PC-9 (cell line): ENCODE measurements at regions not wholly inside any gene's neighbourhood (a gene's known extent, or its start where the extent isn't known, plus 50 kb on each side); places are given as distances from the start of the nearest gene placed in this dataset.
A peak's percentile ranks its signal among the peaks of the same experiment; 100 is the strongest.

ENCODE experiments used
- BruUV-seq: library from RNA; stranded (reverse); fragments of 400-500 nt; replicated peaks from 2 replicates; lab custom pipeline; 2021; lab: Mats Ljungman, UMichigan
- CTCF ChIA-PET: fragments of 300-600 bp; sonication (Branson Sonifier 250); formaldehyde crosslinking; loops from one replicate; lab custom pipeline; 2022; ENCODE audit warnings: antibody characterized with exemption; lab: Charles Lee
- POLR2A ChIA-PET: fragments of 300-600 bp; sonication (Branson Sonifier 250); formaldehyde crosslinking; loops from one replicate; lab custom pipeline; 2022; ENCODE audit warnings: antibody characterized with exemption; ENCODE audit not compliant: unreplicated experiment; lab: Charles Lee
- DNase-seq, 2 experiments: peaks; one replicate each; pipeline versions ENCODE4 v3.0.0 to v3.0.0-alpha.2; 2015 to 2022; ENCODE audit warnings: mixed read lengths in 1 of 2
- H2AFZ ChIP-seq: fragments of 200-600 bp; sonication (generic); 2 replicates; pipeline ENCODE4 v1.8.1; 2017; ENCODE audit warnings: antibody characterized with exemption
- H3F3A ChIP-seq: fragments of 200-600 bp; sonication (generic); 2 replicates; pipeline ENCODE4 v1.8.1; 2017; ENCODE audit warnings: antibody characterized with exemption, mild to moderate bottlenecking, low read depth; ENCODE audit not compliant: insufficient read depth
- H3K27ac ChIP-seq: fragments of 200-600 bp; sonication (generic); 2 replicates; pipeline ENCODE4 v1.6.1; 2016; ENCODE audit warnings: mixed run types
- H3K27me3 ChIP-seq: fragments of 200-600 bp; sonication (generic); 2 replicates; pipeline ENCODE4 v1.6.1; 2016; ENCODE audit warnings: low read depth, mixed run types; ENCODE audit not compliant: insufficient read depth
- H3K36me3 ChIP-seq: fragments of 200-600 bp; sonication (generic); 2 replicates; pipeline ENCODE4 v1.6.1; 2016; ENCODE audit warnings: low read depth, mixed run types
- H3K4me1 ChIP-seq: fragments of 200-600 bp; sonication (generic); replicated peaks from 2 replicates; pipeline ENCODE4 v1.6.1; 2016; ENCODE audit warnings: mixed run types; ENCODE audit not compliant: insufficient read depth
- H3K4me2 ChIP-seq: fragments of 200-600 bp; sonication (generic); 2 replicates; pipeline ENCODE4 v1.6.1; 2017; ENCODE audit warnings: mixed run types
- H3K4me3 ChIP-seq: fragments of 200-600 bp; sonication (generic); 2 replicates; pipeline ENCODE4 v1.6.1; 2016; ENCODE audit warnings: mixed run types
- H3K79me2 ChIP-seq: fragments of 200-600 bp; sonication (generic); 2 replicates; pipeline ENCODE4 v1.6.1; 2017; ENCODE audit warnings: low read depth, mixed run types
- H3K9me2 ChIP-seq: fragments of 200-600 bp; sonication (generic); 2 replicates; pipeline ENCODE4 v1.8.1; 2017; ENCODE audit warnings: mild to moderate bottlenecking; ENCODE audit not compliant: insufficient read depth
- H3K9me3 ChIP-seq: fragments of 200-600 bp; sonication (generic); 2 replicates; pipeline ENCODE4 v1.8.1; 2016; ENCODE audit warnings: low read depth; ENCODE audit not compliant: insufficient read depth
- H4K20me1 ChIP-seq: fragments of 200-600 bp; sonication (generic); 2 replicates; pipeline ENCODE4 v1.8.1; 2017; ENCODE audit not compliant: insufficient read depth
- EZH2 ChIP-seq: fragments of 200-600 bp; sonication (generic); IDR thresholded peaks from 2 replicates; pipeline ENCODE4 v1.8.0; 2017; ENCODE audit warnings: antibody characterized with exemption, low read depth
- intact Hi-C: fragments of 100-400 bp; cut with micrococcal nuclease; formaldehyde crosslinking; loops from one replicate; pipeline ENCODE4 v1.10.0; 2022; ENCODE audit not compliant: unreplicated experiment
- TF ChIP-seq, protein P1 (sequence below): fragments of 200-600 bp; sonication (generic); conservative IDR thresholded peaks from 2 replicates; pipeline ENCODE4 v1.6.1; 2017; ENCODE audit warnings: mixed run types, antibody characterized with exemption, mild to moderate bottlenecking, moderate library complexity

DNA sequence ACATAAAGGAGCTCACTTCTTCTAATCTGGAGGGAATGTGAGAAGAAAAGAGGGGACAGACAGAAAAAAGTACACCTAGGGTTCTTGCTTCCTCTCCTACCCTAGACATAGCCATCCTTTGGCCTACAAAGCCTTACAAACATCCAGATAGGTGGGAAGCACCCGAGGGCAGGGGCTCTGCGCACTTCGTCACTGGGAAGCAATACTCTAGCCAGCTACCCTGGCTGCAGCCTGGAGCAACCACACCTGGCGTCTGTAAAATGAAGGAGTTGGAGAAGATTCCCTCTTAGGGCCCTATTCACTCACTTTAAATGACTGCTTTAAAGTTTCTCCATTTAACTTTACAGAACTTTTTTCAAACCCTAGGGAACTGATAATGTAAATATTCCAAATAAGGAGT is 65.7 kb upstream of the NOCT start:
- intact Hi-C loops: no loop called here

GRCh38 chr4:138948918-138949317 is 66.7 kb upstream of the NOCT start:
- Histone ChIP-seq H4K20me1 (no peaks in the 10 kb centered on the region), H3K4me3 (no peak overlapping the region), H3K36me3 (no peaks in the 10 kb centered on the region), H3K79me2 (no peaks in the 10 kb centered on the region), H3K27me3 (no peaks in the 10 kb centered on the region), H3K4me1 (peaks cover 56% of the 10 kb centered on the region), H3K27ac (peak overlapping the region; percentile 24; the same call in 1 of the 2 replicates), H3K9me3 (no peaks in the 10 kb centered on the region), H2AFZ (no peak overlapping the region), H3K4me2 (peak overlapping the region; percentile 54), H3K9me2 (no peaks in the 10 kb centered on the region), H3F3A (peaks cover 5% of the 10 kb centered on the region; the same call in 1 of the 2 replicates)
- peak; percentile 45 to 78 for DNase-seq
- no TSS peak for BruUV-seq
- POLR2A ChIA-PET: no interaction called here
- intact Hi-C loops: no loop called here
- TF ChIP-seq, protein P1, sequence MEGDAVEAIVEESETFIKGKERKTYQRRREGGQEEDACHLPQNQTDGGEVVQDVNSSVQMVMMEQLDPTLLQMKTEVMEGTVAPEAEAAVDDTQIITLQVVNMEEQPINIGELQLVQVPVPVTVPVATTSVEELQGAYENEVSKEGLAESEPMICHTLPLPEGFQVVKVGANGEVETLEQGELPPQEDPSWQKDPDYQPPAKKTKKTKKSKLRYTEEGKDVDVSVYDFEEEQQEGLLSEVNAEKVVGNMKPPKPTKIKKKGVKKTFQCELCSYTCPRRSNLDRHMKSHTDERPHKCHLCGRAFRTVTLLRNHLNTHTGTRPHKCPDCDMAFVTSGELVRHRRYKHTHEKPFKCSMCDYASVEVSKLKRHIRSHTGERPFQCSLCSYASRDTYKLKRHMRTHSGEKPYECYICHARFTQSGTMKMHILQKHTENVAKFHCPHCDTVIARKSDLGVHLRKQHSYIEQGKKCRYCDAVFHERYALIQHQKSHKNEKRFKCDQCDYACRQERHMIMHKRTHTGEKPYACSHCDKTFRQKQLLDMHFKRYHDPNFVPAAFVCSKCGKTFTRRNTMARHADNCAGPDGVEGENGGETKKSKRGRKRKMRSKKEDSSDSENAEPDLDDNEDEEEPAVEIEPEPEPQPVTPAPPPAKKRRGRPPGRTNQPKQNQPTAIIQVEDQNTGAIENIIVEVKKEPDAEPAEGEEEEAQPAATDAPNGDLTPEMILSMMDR: no peak
- no peak for TF ChIP-seq EZH2
- CTCF ChIA-PET: interaction anchor here (0.6 kb wide), 1 partner anchor 79 kb away, joined by 11 read pairs; no protein-coding TSS in a partner anchor

More for the DNA sequence above, 65.7 kb upstream of the NOCT start:
- Histone ChIP-seq H3K4me3 (no peak overlapping the region), H3F3A (peaks cover 5% of the 10 kb centered on the region; the same call in 1 of the 2 replicates), H3K36me3 (no peaks in the 10 kb centered on the region), H3K4me1 (peaks cover 63% of the 10 kb centered on the region), H3K27me3 (no peaks in the 10 kb centered on the region), H4K20me1 (no peaks in the 10 kb centered on the region), H3K79me2 (no peaks in the 10 kb centered on the region), H2AFZ (no peak overlapping the region), H3K9me2 (no peaks in the 10 kb centered on the region), H3K9me3 (no peaks in the 10 kb centered on the region), H3K4me2 (no peak overlapping the region), H3K27ac (no peak overlapping the region)
- no peak for DNase-seq
- no peak for TF ChIP-seq EZH2
- TF ChIP-seq, protein P1: no peak
- BruUV-seq: no TSS peak
- ChIA-PET POLR2A (no interaction called here), CTCF (no interaction called here)

GRCh38 chr4:138946306-138946705 is 69.3 kb upstream of the NOCT start:
- POLR2A ChIA-PET: no interaction called here
- H3K36me3 ChIP-seq: no peaks in the 10 kb centered on the region
- no peaks in the 10 kb centered on the region for H4K20me1 ChIP-seq
- H3F3A ChIP-seq: no peaks in the 10 kb centered on the region
- no peak overlapping the region for H2AFZ ChIP-seq
- TF ChIP-seq, protein P1: no peak
- TF ChIP-seq EZH2: no peak
- CTCF ChIA-PET: no interaction called here
- H3K79me2 ChIP-seq: no peaks in the 10 kb centered on the region
- BruUV-seq: no TSS peak
- DNase-seq: no peak
- no peaks in the 10 kb centered on the region for H3K27me3 ChIP-seq
- no peaks in the 10 kb centered on the region for H3K9me2 ChIP-seq
- H3K4me1 ChIP-seq: peaks cover 37% of the 10 kb centered on the region
- no peak overlapping the region for H3K4me2 ChIP-seq
- no peaks in the 10 kb centered on the region for H3K9me3 ChIP-seq
- no peak overlapping the region for H3K4me3 ChIP-seq
- intact Hi-C loops: no loop called here
- H3K27ac ChIP-seq: no peak overlapping the region
